ENCODE measurements at regions not wholly inside any gene's neighbourhood (a gene's known extent, or its start where the extent isn't known, plus 50 kb on each side); places are given as distances from the start of the nearest gene placed in this dataset.
"Not testable (repeated sequence)": the region's sequence is repeated elsewhere in the genome, so short reads cannot be mapped to it uniquely, and the experiment has no call there.

DNA sequence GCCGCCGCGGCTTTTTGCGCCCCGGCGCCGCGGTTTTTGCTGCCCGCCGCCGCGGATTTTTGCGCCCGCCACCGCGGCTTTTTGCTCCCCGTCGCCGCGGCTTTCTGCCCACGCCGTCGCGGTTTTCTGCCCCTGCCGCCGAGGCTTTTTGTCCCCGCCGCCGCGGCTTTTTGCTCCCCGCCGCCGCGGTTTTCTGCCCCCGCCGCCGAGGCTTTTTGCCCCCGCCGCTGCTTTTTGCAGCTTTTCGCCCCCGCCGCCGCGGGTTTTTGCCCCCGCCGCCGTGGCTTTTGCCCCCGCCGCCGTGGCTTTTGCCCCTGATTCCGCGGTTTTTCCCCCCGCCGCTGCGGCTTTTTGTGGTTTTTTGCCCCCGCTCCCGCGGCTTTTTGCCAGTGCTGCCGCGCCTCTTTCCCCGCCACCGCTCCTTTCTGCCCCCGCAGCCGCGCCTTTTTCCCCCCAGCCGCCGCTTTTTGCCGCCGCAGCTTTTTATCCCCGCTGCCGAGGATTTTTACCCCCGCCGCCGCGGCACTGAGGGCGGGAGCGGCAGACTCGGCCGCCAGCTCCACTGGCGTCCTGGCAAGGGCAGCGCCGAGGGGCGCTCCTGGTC lies 518.6 kb upstream of the WSB1 start:
- Histone ChIP-seq H3K4me1 (ENCODE audit: insufficient read depth) (no peaks in the 10 kb centered on the region), H3K27me3 (no peaks in the 10 kb centered on the region), H3K79me2 (no peaks in the 10 kb centered on the region), H4K20me1 (ENCODE audit: insufficient read depth, poor library complexity, severe bottlenecking) (no peaks in the 10 kb centered on the region), H3K9me2 (replicated peaks; ENCODE audit: insufficient read depth) (no peaks in the 10 kb centered on the region), H3K36me3 (replicated peaks; ENCODE audit: insufficient read depth, low read depth) (no peaks in the 10 kb centered on the region), H3K27ac (no peak overlapping the region), H3K9me3 (ENCODE audit: low read depth) (no peaks in the 10 kb centered on the region), H2AFZ (no peak overlapping the region), H3K4me3 (no peak overlapping the region), H3K4me2 (no peak overlapping the region)
- 86% methylated on average over 25 of the region's 83 CpGs for WGBS (ENCODE audit: low lambda C conversion rate, missing lambda C conversion rate)
- TF ChIP-seq CTCF (IDR thresholded peaks at IDR 0.05; ENCODE audit: poor library complexity) (no peak), EZH2phosphoT487 (IDR thresholded peaks at IDR 0.05; ENCODE audit: low read depth, severe bottlenecking, unreplicated experiment) (no peak), EZH2 (IDR thresholded peaks at IDR 0.05; ENCODE audit: borderline replicate concordance) (no peak)
- no peak for DNase-seq (ENCODE audit: low spot score)

DNA sequence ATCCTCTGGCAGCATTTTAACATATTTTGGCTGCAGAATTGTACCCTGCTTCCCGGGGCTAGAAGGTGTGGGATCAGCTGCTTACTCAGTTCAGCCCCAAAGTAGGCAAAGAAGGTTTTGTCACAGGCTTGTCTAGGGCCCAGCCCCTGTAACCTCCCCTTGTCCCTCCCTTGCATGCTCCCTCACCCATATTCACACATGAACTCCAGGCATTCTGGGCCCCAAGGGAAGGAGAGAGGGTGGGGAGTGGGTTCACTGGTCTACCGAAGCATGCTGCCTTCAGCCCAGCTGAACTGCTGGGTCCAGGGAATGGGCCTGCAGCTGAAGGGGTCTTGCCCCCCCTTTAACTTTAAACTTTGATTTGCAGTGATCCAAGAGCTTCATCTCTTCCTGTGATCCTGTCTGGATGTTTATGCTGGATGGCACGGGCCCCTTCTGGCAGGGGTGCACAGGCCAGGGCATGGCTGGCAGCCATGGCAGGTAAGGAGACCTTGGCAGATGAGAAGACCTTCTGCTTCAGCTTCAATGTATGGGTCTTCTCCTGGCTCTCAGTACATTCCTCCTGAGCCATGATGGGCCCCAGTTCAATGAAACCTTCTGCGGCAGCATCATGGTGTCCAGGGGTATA lies 513.6 kb upstream of the WSB1 start:
- not testable (repeated sequence) for H3K9me2 ChIP-seq (replicated peaks; ENCODE audit: insufficient read depth); H3K27ac ChIP-seq; H3K27me3 ChIP-seq; H4K20me1 ChIP-seq (ENCODE audit: insufficient read depth, poor library complexity, severe bottlenecking); H3K4me1 ChIP-seq (ENCODE audit: insufficient read depth); H3K79me2 ChIP-seq; H2AFZ ChIP-seq; H3K36me3 ChIP-seq (replicated peaks; ENCODE audit: insufficient read depth, low read depth); DNase-seq (ENCODE audit: low spot score); H3K4me2 ChIP-seq; H3K4me3 ChIP-seq
- peaks cover 10% of the 10 kb centered on the region for H3K9me3 ChIP-seq (ENCODE audit: low read depth)
- 75% methylated on average over 4 of the region's 4 CpGs for WGBS (ENCODE audit: low lambda C conversion rate, missing lambda C conversion rate)

DNA sequence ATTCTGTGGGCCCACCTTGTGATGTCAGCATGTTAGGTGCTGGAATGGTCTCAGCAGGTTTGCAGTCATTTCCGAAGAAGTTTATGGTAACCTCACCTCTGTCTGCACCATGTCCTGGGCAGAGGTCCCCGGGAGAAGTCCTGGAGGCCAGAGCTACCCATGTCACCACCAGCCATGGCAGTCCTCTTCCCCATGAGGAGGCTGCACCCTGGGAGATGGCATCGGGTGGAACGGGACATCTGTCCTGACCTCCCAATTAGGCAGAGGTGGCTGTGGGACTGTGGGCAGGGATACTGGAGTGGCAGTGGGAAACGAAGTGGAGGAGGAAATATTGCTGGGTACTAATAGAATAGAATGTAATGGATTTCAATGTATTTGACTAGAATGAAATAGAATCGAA lies 511.8 kb upstream of the WSB1 start:
- no peak overlapping the region for H3K4me2 ChIP-seq
- H3K27ac ChIP-seq: no peak overlapping the region
- H2AFZ ChIP-seq: no peak overlapping the region
- no peaks in the 10 kb centered on the region for H3K9me2 ChIP-seq (replicated peaks; ENCODE audit: insufficient read depth)
- no peaks in the 10 kb centered on the region for H3K4me1 ChIP-seq (ENCODE audit: insufficient read depth)
- H3K36me3 ChIP-seq (replicated peaks; ENCODE audit: insufficient read depth, low read depth): no peaks in the 10 kb centered on the region
- DNase-seq (ENCODE audit: low spot score): no peak
- no peaks in the 10 kb centered on the region for H4K20me1 ChIP-seq (ENCODE audit: insufficient read depth, poor library complexity, severe bottlenecking)
- H3K27me3 ChIP-seq: no peaks in the 10 kb centered on the region
- no peaks in the 10 kb centered on the region for H3K79me2 ChIP-seq
- no peak for TF ChIP-seq EZH2phosphoT487 (IDR thresholded peaks at IDR 0.05; ENCODE audit: low read depth, severe bottlenecking, unreplicated experiment)
- H3K9me3 ChIP-seq (ENCODE audit: low read depth): peaks cover 17% of the 10 kb centered on the region
- 70% methylated on average over 6 of the region's 6 CpGs for WGBS (ENCODE audit: low lambda C conversion rate, missing lambda C conversion rate)
- no peak overlapping the region for H3K4me3 ChIP-seq

DNA sequence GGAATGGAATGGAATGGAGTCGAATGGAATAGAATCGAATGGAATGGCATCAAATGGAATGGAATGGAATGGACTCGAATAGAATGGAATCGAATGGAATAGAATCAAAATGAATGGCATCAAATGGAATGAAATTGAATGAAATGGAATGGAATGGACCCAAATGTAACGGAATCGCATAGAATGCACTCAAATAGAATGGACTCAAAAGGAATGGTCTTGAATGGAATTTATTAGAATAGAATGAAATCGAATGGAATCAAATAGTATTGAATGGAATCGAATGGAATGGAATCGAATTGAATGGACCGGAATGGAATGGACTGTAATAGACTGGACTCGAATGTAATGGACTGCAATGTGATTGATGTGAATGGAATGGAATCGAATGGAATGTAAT lies 501.4 kb upstream of the WSB1 start:
- H3K4me2 ChIP-seq: no peak overlapping the region
- H3K9me3 ChIP-seq (ENCODE audit: low read depth): peaks cover 3% of the 10 kb centered on the region
- no peak overlapping the region for H2AFZ ChIP-seq
- no peaks in the 10 kb centered on the region for H3K9me2 ChIP-seq (replicated peaks; ENCODE audit: insufficient read depth)
- no peak overlapping the region for H3K4me3 ChIP-seq
- no peaks in the 10 kb centered on the region for H3K79me2 ChIP-seq
- H3K27ac ChIP-seq: no peak overlapping the region
- no peaks in the 10 kb centered on the region for H4K20me1 ChIP-seq (ENCODE audit: insufficient read depth, poor library complexity, severe bottlenecking)
- TF ChIP-seq CTCF (IDR thresholded peaks at IDR 0.05; ENCODE audit: poor library complexity): no peak
- TF ChIP-seq EZH2phosphoT487 (IDR thresholded peaks at IDR 0.05; ENCODE audit: low read depth, severe bottlenecking, unreplicated experiment): no peak
- TF ChIP-seq EZH2 (IDR thresholded peaks at IDR 0.05; ENCODE audit: borderline replicate concordance): no peak
- DNase-seq (ENCODE audit: low spot score): no peak
- no peaks in the 10 kb centered on the region for H3K27me3 ChIP-seq
- 81% methylated on average over 12 of the region's 12 CpGs for WGBS (ENCODE audit: low lambda C conversion rate, missing lambda C conversion rate)
- no peaks in the 10 kb centered on the region for H3K36me3 ChIP-seq (replicated peaks; ENCODE audit: insufficient read depth, low read depth)
- no peaks in the 10 kb centered on the region for H3K4me1 ChIP-seq (ENCODE audit: insufficient read depth)

Measured in hepatocyte (in vitro differentiated cells).